Suprapubic skin (tissue), 4 donors: ENCODE measurements at regions not wholly inside any gene's neighbourhood (a gene's known extent, or its start where the extent isn't known, plus 50 kb on each side); places are given as distances from the start of the nearest gene placed in this dataset.

ENCODE experiments used
- CTCF ChIP-seq, 2 donors: fragments of 200-600 bp in 1 of 2; fragments of 450-650 bp in 1 of 2; sonication (generic) in 1 of 2; IDR thresholded peaks; one replicate each; pipeline ENCODE4 v1.5.1; 2016 to 2019; ENCODE audit warnings: antibody characterized with exemption in 2 of 2, mild to moderate bottlenecking in 1 of 2, moderate library complexity in 1 of 2
- POLR2A ChIP-seq, 2 donors: fragments of 450-650 bp; IDR thresholded peaks; one replicate each; pipeline ENCODE4 v1.6.1; 2017; ENCODE audit warnings: antibody characterized with exemption in 2 of 2, mild to moderate bottlenecking in 2 of 2, moderate library complexity in 2 of 2
- POLR2AphosphoS5 ChIP-seq, 3 donors: sonication (generic); formaldehyde crosslinking; IDR thresholded peaks; one replicate each; pipeline ENCODE4 v1.6.1; 2017; ENCODE audit warnings: antibody characterized with exemption in 3 of 3

GRCh38 chr9:80231318-80232236, 659.8 kb downstream of the TLE4 start:
- TF ChIP-seq POLR2A (IDR thresholded peaks at IDR 0.05) (no peak), CTCF (IDR thresholded peaks at IDR 0.05) (no peak), POLR2AphosphoS5 (IDR thresholded peaks at IDR 0.05) (no peak)
